Thyroid gland (tissue), 4 donors: ENCODE measurements at regions not wholly inside any gene's neighbourhood (a gene's known extent, or its start where the extent isn't known, plus 50 kb on each side); places are given as distances from the start of the nearest gene placed in this dataset.

Experiments
- POLR2A ChIP-seq, 2 donors: fragments of 450-650 bp; IDR thresholded peaks; one replicate each; pipeline ENCODE4 v1.6.1; 2017; ENCODE audit warnings: antibody characterized with exemption in 2 of 2, mild to moderate bottlenecking in 2 of 2, moderate library complexity in 1 of 2
- TF ChIP-seq, protein P1 (sequence below), 6 experiments: fragments of 200-600 bp in 3 of 6; fragments of 450-650 bp in 3 of 6; sonication (generic) in 3 of 6; IDR thresholded peaks; one replicate each; pipeline ENCODE4 v1.5.1; 2016 to 2019; ENCODE audit warnings: antibody characterized with exemption in 6 of 6, mild to moderate bottlenecking in 2 of 6, inconsistent platforms in 1 of 6, moderate library complexity in 1 of 6

DNA sequence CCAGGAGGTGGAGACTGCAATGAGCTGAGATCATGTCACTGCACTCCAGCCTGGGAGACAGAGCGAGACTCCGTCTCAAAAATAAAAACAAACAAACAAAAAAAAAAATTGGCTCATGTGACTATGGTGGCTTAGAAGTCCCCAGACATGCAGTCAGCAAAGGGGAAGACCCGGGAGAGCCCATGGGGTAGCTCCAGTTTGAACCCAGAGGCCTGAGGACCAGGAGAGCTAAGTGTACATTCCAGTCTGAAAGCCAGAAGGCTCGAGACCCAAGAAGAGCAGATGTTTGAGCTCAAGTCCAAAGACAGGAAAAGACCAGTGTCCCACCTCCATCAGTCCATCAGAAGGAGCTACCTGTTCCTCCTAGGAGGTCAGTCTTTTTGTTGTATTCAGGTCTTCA lies 175.2 kb downstream of the TSHZ3 start:
- TF ChIP-seq, protein P1, sequence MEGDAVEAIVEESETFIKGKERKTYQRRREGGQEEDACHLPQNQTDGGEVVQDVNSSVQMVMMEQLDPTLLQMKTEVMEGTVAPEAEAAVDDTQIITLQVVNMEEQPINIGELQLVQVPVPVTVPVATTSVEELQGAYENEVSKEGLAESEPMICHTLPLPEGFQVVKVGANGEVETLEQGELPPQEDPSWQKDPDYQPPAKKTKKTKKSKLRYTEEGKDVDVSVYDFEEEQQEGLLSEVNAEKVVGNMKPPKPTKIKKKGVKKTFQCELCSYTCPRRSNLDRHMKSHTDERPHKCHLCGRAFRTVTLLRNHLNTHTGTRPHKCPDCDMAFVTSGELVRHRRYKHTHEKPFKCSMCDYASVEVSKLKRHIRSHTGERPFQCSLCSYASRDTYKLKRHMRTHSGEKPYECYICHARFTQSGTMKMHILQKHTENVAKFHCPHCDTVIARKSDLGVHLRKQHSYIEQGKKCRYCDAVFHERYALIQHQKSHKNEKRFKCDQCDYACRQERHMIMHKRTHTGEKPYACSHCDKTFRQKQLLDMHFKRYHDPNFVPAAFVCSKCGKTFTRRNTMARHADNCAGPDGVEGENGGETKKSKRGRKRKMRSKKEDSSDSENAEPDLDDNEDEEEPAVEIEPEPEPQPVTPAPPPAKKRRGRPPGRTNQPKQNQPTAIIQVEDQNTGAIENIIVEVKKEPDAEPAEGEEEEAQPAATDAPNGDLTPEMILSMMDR (IDR thresholded peaks at IDR 0.05) = no peak
- no peak for TF ChIP-seq POLR2A (IDR thresholded peaks at IDR 0.05)
